DND-41 (cell line): ENCODE measurements at regions not wholly inside any gene's neighbourhood (a gene's known extent, or its start where the extent isn't known, plus 50 kb on each side); places are given as distances from the start of the nearest gene placed in this dataset.

Experiments
- EZH2 ChIP-seq: IDR thresholded peaks from 3 replicates; pipeline ENCODE4 v1.6.1; 2012; ENCODE audit warnings: borderline replicate concordance, low read depth, mild to moderate bottlenecking, moderate library complexity, low read length, inconsistent platforms; ENCODE audit not compliant: severe bottlenecking
- TF ChIP-seq, protein P1 (sequence below): IDR thresholded peaks from 2 replicates; pipeline ENCODE4 v1.5.1; 2012; ENCODE audit warnings: borderline replicate concordance, low read length, moderate library complexity, mild to moderate bottlenecking; ENCODE audit not compliant: poor library complexity, severe bottlenecking; ENCODE audit errors: extremely low read depth

DNA sequence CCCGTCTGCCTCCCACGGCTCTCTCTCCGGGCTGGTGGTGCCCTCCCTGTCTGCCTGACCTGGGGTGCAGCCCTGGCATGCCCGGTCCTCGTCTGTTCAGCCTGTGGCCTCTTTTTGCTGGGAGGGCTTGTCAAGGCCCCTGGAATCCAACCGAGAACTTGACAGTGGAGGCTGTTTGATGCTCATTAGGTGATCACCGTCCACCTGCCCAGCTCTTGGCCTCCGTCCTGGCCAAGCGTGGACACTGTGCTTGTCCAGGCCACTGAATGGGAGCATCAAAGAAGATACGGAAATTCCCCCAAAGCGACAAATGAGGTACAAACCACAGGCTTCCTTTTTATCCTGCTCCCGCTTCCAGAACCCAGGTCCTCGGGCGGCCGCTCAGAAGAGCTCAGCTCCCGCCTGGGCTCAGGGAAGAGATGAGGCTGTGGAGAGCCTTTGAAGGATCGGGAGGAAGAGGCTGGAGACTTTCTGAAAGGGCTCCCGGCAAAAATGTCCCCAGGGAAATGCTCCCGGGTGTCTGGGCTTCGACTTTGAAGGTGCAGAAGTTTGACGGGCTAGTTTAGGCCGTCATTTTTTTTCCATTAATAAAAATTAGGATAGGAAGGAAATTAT is 1273.9 kb downstream of the BRD1 start:
- TF ChIP-seq, protein P1, sequence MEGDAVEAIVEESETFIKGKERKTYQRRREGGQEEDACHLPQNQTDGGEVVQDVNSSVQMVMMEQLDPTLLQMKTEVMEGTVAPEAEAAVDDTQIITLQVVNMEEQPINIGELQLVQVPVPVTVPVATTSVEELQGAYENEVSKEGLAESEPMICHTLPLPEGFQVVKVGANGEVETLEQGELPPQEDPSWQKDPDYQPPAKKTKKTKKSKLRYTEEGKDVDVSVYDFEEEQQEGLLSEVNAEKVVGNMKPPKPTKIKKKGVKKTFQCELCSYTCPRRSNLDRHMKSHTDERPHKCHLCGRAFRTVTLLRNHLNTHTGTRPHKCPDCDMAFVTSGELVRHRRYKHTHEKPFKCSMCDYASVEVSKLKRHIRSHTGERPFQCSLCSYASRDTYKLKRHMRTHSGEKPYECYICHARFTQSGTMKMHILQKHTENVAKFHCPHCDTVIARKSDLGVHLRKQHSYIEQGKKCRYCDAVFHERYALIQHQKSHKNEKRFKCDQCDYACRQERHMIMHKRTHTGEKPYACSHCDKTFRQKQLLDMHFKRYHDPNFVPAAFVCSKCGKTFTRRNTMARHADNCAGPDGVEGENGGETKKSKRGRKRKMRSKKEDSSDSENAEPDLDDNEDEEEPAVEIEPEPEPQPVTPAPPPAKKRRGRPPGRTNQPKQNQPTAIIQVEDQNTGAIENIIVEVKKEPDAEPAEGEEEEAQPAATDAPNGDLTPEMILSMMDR = no peak
- no peak for TF ChIP-seq EZH2
